GM18873 (cell line): ENCODE measurements at regions not wholly inside any gene's neighbourhood (a gene's known extent, or its start where the extent isn't known, plus 50 kb on each side); places are given as distances from the start of the nearest gene placed in this dataset.
"Not testable (repeated sequence)": the region's sequence is repeated elsewhere in the genome, so short reads cannot be mapped to it uniquely, and the experiment has no call there.

Experiments
- ATAC-seq: cut with Tn5 transposase; IDR thresholded peaks from one replicate; pipeline ENCODE4 v1.9.1; 2021; ENCODE audit warnings: mild to moderate bottlenecking, moderate library complexity, moderate number of reproducible peaks; ENCODE audit not compliant: unreplicated experiment, low FRiP score

- ATAC-seq: peak; percentile 63
Observed at GRCh38 chr1:86798608-86799291, 94.4 kb downstream of the SH3GLB1 start.

- ATAC-seq: not testable (repeated sequence)
Observed at GRCh38 chr1:86803641-86804040, 99.3 kb downstream of the SH3GLB1 start.

GRCh38 chr1:86805898-86806519, 101.6 kb downstream of the SH3GLB1 start:
- not testable (repeated sequence) for ATAC-seq

GRCh38 chr1:86811142-86811924, 102.6 kb downstream of the SELENOF start:
- no peak for ATAC-seq

- no peak for ATAC-seq
Observed at GRCh38 chr1:86812286-86812685, 101.6 kb downstream of the SELENOF start.
